Glomerular endothelial cell (primary cell): ENCODE measurements at regions not wholly inside any gene's neighbourhood (a gene's known extent, or its start where the extent isn't known, plus 50 kb on each side); places are given as distances from the start of the nearest gene placed in this dataset.

Source experiments
- DNase-seq: peaks from one replicate; pipeline ENCODE4 v3.0.0-alpha.2; 2011; ENCODE audit warnings: low read depth, low spot score; ENCODE audit errors: extremely low read depth

GRCh38 chr15:31472636-31473384 lies 146.2 kb downstream of the KLF13 start:
- no peak for DNase-seq

GRCh38 chr15:31473385-31474058 lies 146.9 kb downstream of the KLF13 start:
- DNase-seq: no peak

GRCh38 chr15:31474059-31474868 lies 147.6 kb downstream of the KLF13 start:
- DNase-seq: no peak

GRCh38 chr15:31476236-31476810 lies 149.7 kb downstream of the KLF13 start:
- DNase-seq: no peak

- DNase-seq: no peak
Measured at GRCh38 chr15:31476866-31477265, 150.2 kb downstream of the KLF13 start.

- DNase-seq: no peak
Measured at GRCh38 chr15:31477301-31477700, 150.7 kb downstream of the KLF13 start.

GRCh38 chr15:31477851-31478701 lies 151.4 kb downstream of the KLF13 start:
- no peak for DNase-seq

- no peak for DNase-seq
Measured at GRCh38 chr15:31478702-31479221, 152.1 kb downstream of the KLF13 start.

- no peak for DNase-seq
Measured at GRCh38 chr15:31480356-31481025, 153.9 kb downstream of the KLF13 start.

GRCh38 chr15:31481142-31481541 lies 154.5 kb downstream of the KLF13 start:
- no peak for DNase-seq

GRCh38 chr15:31482122-31482922 lies 155.7 kb downstream of the KLF13 start:
- DNase-seq: no peak

GRCh38 chr15:31483053-31483985 lies 156.7 kb downstream of the KLF13 start:
- no peak for DNase-seq

GRCh38 chr15:31483986-31484951 lies 157.6 kb downstream of the KLF13 start:
- no peak for DNase-seq

- no peak for DNase-seq
Measured at GRCh38 chr15:31484986-31485385, 158.4 kb downstream of the KLF13 start.

- no peak for DNase-seq
Measured at GRCh38 chr15:31485431-31485830, 158.8 kb downstream of the KLF13 start.

- DNase-seq: no peak
Measured at GRCh38 chr15:31485911-31486461, 159.4 kb downstream of the KLF13 start.
